ENCODE measurements at regions not wholly inside any gene's neighbourhood (a gene's known extent, or its start where the extent isn't known, plus 50 kb on each side); places are given as distances from the start of the nearest gene placed in this dataset.

- DNase-seq (ENCODE audit: low read depth), result peak; percentile 0
These were observed 3491.2 kb upstream of the OR11H1 start for GRCh38 chr22:12036802-12037201.
